ENCODE measurements at regions not wholly inside any gene's neighbourhood (a gene's known extent, or its start where the extent isn't known, plus 50 kb on each side); places are given as distances from the start of the nearest gene placed in this dataset.

- H3K9ac ChIP-seq (ENCODE audit: extremely low read depth, insufficient read length, low read length): no peak overlapping the region
- H2AK5ac ChIP-seq (ENCODE audit: insufficient read length, low read length): no peak overlapping the region
- H4K5ac ChIP-seq (ENCODE audit: insufficient read length, low read depth, low read length): no peak overlapping the region
- no peak overlapping the region for H3K4ac ChIP-seq (ENCODE audit: low read depth, low read length)
- H3K4me2 ChIP-seq (ENCODE audit: insufficient read depth, insufficient read length, low read length): no peak overlapping the region
- no peak overlapping the region for H2BK5ac ChIP-seq (ENCODE audit: insufficient read length, low read length)
- no peak overlapping the region for H4K91ac ChIP-seq (ENCODE audit: insufficient read length, low read depth, low read length)
- no peaks in the 10 kb centered on the region for H3K4me1 Mint-ChIP-seq
- H3K14ac ChIP-seq (ENCODE audit: insufficient read depth, low read length): no peak overlapping the region
- no peaks in the 10 kb centered on the region for H3K79me1 ChIP-seq (ENCODE audit: insufficient read depth, low read depth, low read length, poor library complexity, severe bottlenecking)
- no peaks in the 10 kb centered on the region for H3K27me3 Mint-ChIP-seq (ENCODE audit: low read depth)
- TF ChIP-seq CTCF (conservative IDR thresholded peaks at IDR 0.05): no peak
- no peaks in the 10 kb centered on the region for H3K79me2 ChIP-seq (ENCODE audit: insufficient read depth, low read length)
- H3T11ph ChIP-seq (ENCODE audit: low read length): no peak overlapping the region
- no peak overlapping the region for H3K23ac ChIP-seq (ENCODE audit: insufficient read length, low read depth, low read length)
- H3K27ac Mint-ChIP-seq: no peak overlapping the region
- no peaks in the 10 kb centered on the region for H4K20me1 ChIP-seq (ENCODE audit: control insufficient read depth, insufficient read depth, insufficient read length)
- H3K9me3 Mint-ChIP-seq: peaks cover 0 to 2% of the 10 kb centered on the region in 2 experiments; a peak in 2 of 5 replicates
- H2BK15ac ChIP-seq (ENCODE audit: low read depth, low read length): no peak overlapping the region
- no peak overlapping the region for H2AFZ ChIP-seq (ENCODE audit: low read length)
- no CpG with 5 or more reads among the region's 3 CpGs for WGBS (ENCODE audit: extremely low coverage, insufficient read length, low lambda C conversion rate)
- no peak overlapping the region for H2BK120ac ChIP-seq (ENCODE audit: low read depth, low read length, poor library complexity, severe bottlenecking)
- H3K4me3 Mint-ChIP-seq: no peak overlapping the region
- H3K27me3 ChIP-seq (ENCODE audit: insufficient read depth, low read length): no peaks in the 10 kb centered on the region
- no peak overlapping the region for H3K56ac ChIP-seq (ENCODE audit: insufficient read length, low read depth, low read length)
- no peaks in the 10 kb centered on the region for H3K23me2 ChIP-seq (ENCODE audit: insufficient read length, low read depth, low read length, poor library complexity, severe bottlenecking)
- no peak overlapping the region for H2BK20ac ChIP-seq (ENCODE audit: low read depth, low read length, poor library complexity, severe bottlenecking)
- H3K36me3 Mint-ChIP-seq (ENCODE audit: insufficient read depth in 1 of 3, low read depth in 3 of 3): no peaks in the 10 kb centered on the region
- no peak for DNase-seq
- no peaks in the 10 kb centered on the region for H3K9me3 ChIP-seq (ENCODE audit: control insufficient read depth, low read depth, low read length)
- no peak overlapping the region for H4K8ac ChIP-seq (replicated peaks; ENCODE audit: insufficient read length, low read depth, low read length)
- H3K18ac ChIP-seq (ENCODE audit: insufficient read length, low read depth, low read length): no peak overlapping the region
- no peak overlapping the region for H2BK12ac ChIP-seq (ENCODE audit: insufficient read length, low read depth, low read length)
- no peak overlapping the region for H3K27ac ChIP-seq (ENCODE audit: insufficient read length, low read depth, low read length)
- no peaks in the 10 kb centered on the region for H3K4me1 ChIP-seq (ENCODE audit: insufficient read depth, low read length)
Observed at GRCh38 chr1:233744779-233745513, 131.0 kb downstream of the KCNK1 start.

Measured in H9 (cell line).